HepG2 (cell line): ENCODE measurements at regions not wholly inside any gene's neighbourhood (a gene's known extent, or its start where the extent isn't known, plus 50 kb on each side); places are given as distances from the start of the nearest gene placed in this dataset.
A peak's percentile ranks its signal among the peaks of the same experiment; 100 is the strongest.
"Not testable (repeated sequence)": the region's sequence is repeated elsewhere in the genome, so short reads cannot be mapped to it uniquely, and the experiment has no call there.

Experiments
- ATF6 ChIP-seq: sonication (generic); formaldehyde crosslinking; conservative IDR thresholded peaks from 2 replicates; pipeline ENCODE4 v1.4.0; 2020; ENCODE audit warnings: missing genetic modification reagents
- CEBPB ChIP-seq: IDR thresholded peaks from 2 replicates; pipeline ENCODE4 v1.6.1; 2011; ENCODE audit warnings: low read depth, low read length, improper control_type of control experiment, borderline replicate concordance
- CREB3 ChIP-seq: sonication (generic); formaldehyde crosslinking; IDR thresholded peaks from 2 replicates; pipeline ENCODE4 v1.5.0; 2020; ENCODE audit warnings: missing genetic modification reagents
- SMARCC2 ChIP-seq: fragments of 450-650 bp; IDR thresholded peaks from 2 replicates; pipeline ENCODE4 v1.6.1; 2017; ENCODE audit warnings: antibody characterized with exemption, mild to moderate bottlenecking
- TFE3 ChIP-seq: IDR thresholded peaks from 2 replicates; pipeline ENCODE4 v1.6.1; 2016
- TGIF2 ChIP-seq: IDR thresholded peaks from 2 replicates; pipeline ENCODE4 v1.6.1; 2016; ENCODE audit warnings: control low read depth, missing compliant biosample characterization
- ZBTB40 ChIP-seq, 2 experiments: fragments of 450-650 bp in 1 of 2; sonication (generic) in 1 of 2; formaldehyde crosslinking in 1 of 2; IDR thresholded peaks; 2 replicates each; pipeline versions ENCODE4 v1.6.1 to v1.8.0; 2016 to 2022; ENCODE audit warnings: antibody characterized with exemption in 1 of 2, mild to moderate bottlenecking in 1 of 2, missing genetic modification reagents in 1 of 2
- ZNF121 ChIP-seq: sonication (generic); formaldehyde crosslinking; IDR thresholded peaks from 2 replicates; pipeline ENCODE4 v1.5.0; 2020; ENCODE audit warnings: mild to moderate bottlenecking, missing genetic modification reagents
- ZNF180 ChIP-seq: sonication (generic); formaldehyde crosslinking; IDR thresholded peaks from 2 replicates; pipeline ENCODE4 v1.4.0; 2020; ENCODE audit warnings: low read depth, missing genetic modification reagents, borderline replicate concordance
- TF ChIP-seq, protein P1 (sequence below): sonication (generic); formaldehyde crosslinking; IDR thresholded peaks from 2 replicates; pipeline ENCODE4 v1.5.0; 2020; ENCODE audit warnings: missing genetic modification reagents

- TF ChIP-seq ATF6 (peak; percentile 59; the same call in 1 of the 2 replicates), CREB3 (peak; percentile 90; the same call in 1 of the 2 replicates), CEBPB (peak; percentile 66), SMARCC2 (0 out of 2 replicates have a peak, but pooled peaks have one; percentile 31), ZBTB40 (CRISPR knock-in tag; IDR thresholded peaks at IDR 0.05) (peak; percentile 67), ZNF121 (CRISPR knock-in tag) (peak; percentile 51), ZNF180 (CRISPR knock-in tag) (0 out of 2 replicates have a peak, but pooled peaks have one; percentile 40), TGIF2 (CRISPR knock-in tag) (peak; percentile 95), TFE3 (CRISPR knock-in tag) (peak; percentile 82)
- TF ChIP-seq ZBTB40 (IDR thresholded peaks at IDR 0.05) = not testable (repeated sequence)
- TF ChIP-seq, protein P1, sequence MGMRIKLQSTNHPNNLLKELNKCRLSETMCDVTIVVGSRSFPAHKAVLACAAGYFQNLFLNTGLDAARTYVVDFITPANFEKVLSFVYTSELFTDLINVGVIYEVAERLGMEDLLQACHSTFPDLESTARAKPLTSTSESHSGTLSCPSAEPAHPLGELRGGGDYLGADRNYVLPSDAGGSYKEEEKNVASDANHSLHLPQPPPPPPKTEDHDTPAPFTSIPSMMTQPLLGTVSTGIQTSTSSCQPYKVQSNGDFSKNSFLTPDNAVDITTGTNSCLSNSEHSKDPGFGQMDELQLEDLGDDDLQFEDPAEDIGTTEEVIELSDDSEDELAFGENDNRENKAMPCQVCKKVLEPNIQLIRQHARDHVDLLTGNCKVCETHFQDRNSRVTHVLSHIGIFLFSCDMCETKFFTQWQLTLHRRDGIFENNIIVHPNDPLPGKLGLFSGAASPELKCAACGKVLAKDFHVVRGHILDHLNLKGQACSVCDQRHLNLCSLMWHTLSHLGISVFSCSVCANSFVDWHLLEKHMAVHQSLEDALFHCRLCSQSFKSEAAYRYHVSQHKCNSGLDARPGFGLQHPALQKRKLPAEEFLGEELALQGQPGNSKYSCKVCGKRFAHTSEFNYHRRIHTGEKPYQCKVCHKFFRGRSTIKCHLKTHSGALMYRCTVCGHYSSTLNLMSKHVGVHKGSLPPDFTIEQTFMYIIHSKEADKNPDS (CRISPR knock-in tag) = peak; percentile 66; the same call in 1 of the 2 replicates
Observed at GRCh38 chr16:21521390-21522143, 77.8 kb upstream of the METTL9 start (continued).
